Skeletal muscle satellite cell (primary cell): ENCODE measurements at regions not wholly inside any gene's neighbourhood (a gene's known extent, or its start where the extent isn't known, plus 50 kb on each side); places are given as distances from the start of the nearest gene placed in this dataset.

Experiments used
- H3K27me3 ChIP-seq: 2 replicates; pipeline ENCODE4 v1.7.0; 2013; ENCODE audit warnings: low read length; ENCODE audit not compliant: control insufficient read depth, insufficient read depth
- H3K36me3 ChIP-seq: 2 replicates; pipeline ENCODE4 v1.7.0; 2013; ENCODE audit warnings: mild to moderate bottlenecking, control low read depth, low read length; ENCODE audit not compliant: insufficient read depth
- H3K4me1 ChIP-seq: 2 replicates; pipeline ENCODE4 v1.7.0; 2013; ENCODE audit warnings: low read length; ENCODE audit not compliant: control insufficient read depth, insufficient read depth
- H3K4me2 ChIP-seq: 2 replicates; pipeline ENCODE4 v1.7.0; 2013; ENCODE audit warnings: mild to moderate bottlenecking, low read length
- H3K4me3 ChIP-seq: 2 replicates; pipeline ENCODE4 v1.7.0; 2013; ENCODE audit warnings: low read length
- H3K9ac ChIP-seq: 2 replicates; pipeline ENCODE4 v1.7.0; 2013; ENCODE audit warnings: mild to moderate bottlenecking, low read depth, low read length, moderate library complexity
- H3K9me3 ChIP-seq: replicated peaks from 2 replicates; pipeline ENCODE4 v1.7.0; 2013; ENCODE audit warnings: mild to moderate bottlenecking, control low read depth, low read length

DNA sequence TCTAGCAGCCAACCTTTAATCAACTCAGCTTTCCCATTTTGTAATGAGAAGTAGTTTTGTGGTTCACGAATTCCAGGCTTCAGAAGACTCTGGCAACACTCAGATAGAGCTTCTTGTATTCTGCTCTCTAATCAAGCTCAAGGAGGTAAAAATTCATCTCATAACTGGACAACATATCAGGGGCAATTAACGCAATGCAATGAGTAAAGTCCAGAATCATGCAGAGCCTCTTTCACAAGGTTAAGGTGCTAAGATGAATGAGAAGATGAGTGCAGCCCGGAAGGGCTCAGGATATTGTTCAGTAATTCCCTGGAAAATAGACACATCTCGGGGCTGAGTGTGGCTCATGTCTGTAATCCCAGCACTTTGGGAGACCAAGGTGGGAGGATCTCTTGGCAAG lies 527.7 kb downstream of the SOX11 start:
- Histone ChIP-seq H3K4me1 (no peaks in the 10 kb centered on the region), H3K27me3 (no peaks in the 10 kb centered on the region), H3K9me3 (no peaks in the 10 kb centered on the region), H3K9ac (no peak overlapping the region), H3K36me3 (no peaks in the 10 kb centered on the region), H3K4me3 (no peak overlapping the region), H3K4me2 (no peak overlapping the region)

DNA sequence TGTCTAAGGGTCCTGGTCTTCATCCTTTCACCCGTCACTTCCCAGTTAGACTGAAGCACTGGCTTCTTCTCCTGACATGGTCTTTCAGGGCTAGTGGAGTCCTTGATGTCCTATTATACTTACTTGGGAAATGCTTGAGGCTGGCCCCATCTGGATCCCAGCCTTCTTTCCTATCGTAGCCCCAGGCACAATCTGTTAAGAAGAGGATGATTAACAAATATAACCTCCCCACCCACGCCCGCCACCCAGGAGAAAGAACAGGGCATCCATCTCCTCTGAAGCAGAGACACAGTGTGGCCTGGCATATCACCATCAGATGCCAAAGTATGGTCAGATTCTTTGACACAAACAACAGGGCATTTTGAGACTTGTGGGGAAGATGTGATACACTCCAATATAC lies 530.1 kb downstream of the SOX11 start:
- Histone ChIP-seq H3K9ac (no peak overlapping the region), H3K9me3 (no peaks in the 10 kb centered on the region)

DNA sequence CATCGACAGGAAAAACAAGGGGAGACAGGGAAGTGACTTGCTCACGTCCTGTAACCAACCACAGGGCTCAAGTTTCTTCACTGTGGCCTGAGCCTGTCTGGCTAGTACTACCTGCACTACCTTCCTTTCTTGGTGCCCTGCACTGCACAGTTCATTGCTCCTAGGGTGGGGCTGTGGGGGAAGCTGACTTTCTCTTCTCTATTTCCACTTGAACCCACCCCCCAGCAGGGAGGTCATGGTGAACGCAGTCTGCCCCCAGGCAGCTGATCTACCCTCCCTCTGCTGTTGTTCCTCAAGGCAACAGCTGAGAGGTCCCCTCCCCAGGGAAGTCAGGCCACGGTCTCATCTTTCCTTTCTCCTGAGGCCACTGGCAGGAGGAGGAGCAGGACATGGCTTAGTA lies 532.1 kb downstream of the SOX11 start:
- H3K4me2 ChIP-seq = no peak overlapping the region
- H3K36me3 ChIP-seq = no peaks in the 10 kb centered on the region
- no peak overlapping the region for H3K4me3 ChIP-seq
- no peak overlapping the region for H3K9ac ChIP-seq
- H3K4me1 ChIP-seq = no peaks in the 10 kb centered on the region
- H3K27me3 ChIP-seq = no peaks in the 10 kb centered on the region
- H3K9me3 ChIP-seq = no peaks in the 10 kb centered on the region

More for the DNA sequence above, 530.1 kb downstream of the SOX11 start:
- H3K4me3 ChIP-seq = no peak overlapping the region
- no peak overlapping the region for H3K4me2 ChIP-seq
- no peaks in the 10 kb centered on the region for H3K27me3 ChIP-seq
- no peaks in the 10 kb centered on the region for H3K4me1 ChIP-seq
- H3K36me3 ChIP-seq = no peaks in the 10 kb centered on the region

DNA sequence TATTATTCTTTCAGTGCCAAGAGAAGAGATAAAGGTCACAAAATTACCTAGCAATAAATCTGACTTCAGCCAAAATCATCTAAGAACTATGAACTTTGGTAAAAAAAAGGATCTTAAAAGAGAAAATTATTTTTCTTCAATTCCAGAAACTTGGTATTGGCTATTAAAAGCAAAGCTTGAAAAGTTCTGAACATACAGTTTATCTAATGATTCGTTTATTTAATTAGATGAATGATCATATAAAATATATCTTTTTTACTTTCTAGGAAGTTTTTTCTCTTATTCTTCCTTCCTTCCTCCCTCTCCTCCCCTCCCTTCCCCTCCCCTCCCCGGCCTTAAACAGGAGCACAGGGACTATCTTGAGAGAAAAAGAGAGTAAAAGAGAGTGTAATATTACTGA lies 536.1 kb downstream of the SOX11 start:
- no peak overlapping the region for H3K4me3 ChIP-seq
- no peak overlapping the region for H3K4me2 ChIP-seq
- H3K4me1 ChIP-seq = no peaks in the 10 kb centered on the region
- no peaks in the 10 kb centered on the region for H3K9me3 ChIP-seq
- H3K36me3 ChIP-seq = no peaks in the 10 kb centered on the region
- no peaks in the 10 kb centered on the region for H3K27me3 ChIP-seq
- H3K9ac ChIP-seq = no peak overlapping the region

DNA sequence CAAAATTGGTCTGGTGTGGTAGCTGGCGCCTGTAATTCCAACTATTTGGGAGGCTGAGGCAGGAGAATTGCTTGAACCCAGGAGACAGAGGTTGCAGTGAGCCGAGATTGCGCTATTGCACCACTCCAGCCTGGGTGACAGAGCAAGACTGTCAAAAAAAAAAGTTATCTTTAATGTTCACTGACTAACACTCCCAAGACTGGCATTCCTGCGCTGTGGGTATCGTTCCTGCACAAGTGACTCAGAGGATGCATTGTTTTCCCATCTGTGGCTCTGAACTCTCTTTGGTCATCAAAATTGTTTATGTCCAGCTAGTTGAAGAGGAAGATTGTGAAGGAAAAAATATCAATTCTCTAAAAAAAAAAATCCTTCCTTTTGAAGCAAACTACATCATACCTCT lies 539.0 kb downstream of the SOX11 start:
- no peaks in the 10 kb centered on the region for H3K36me3 ChIP-seq
- H3K4me3 ChIP-seq = no peak overlapping the region
- H3K9me3 ChIP-seq = no peaks in the 10 kb centered on the region

DNA sequence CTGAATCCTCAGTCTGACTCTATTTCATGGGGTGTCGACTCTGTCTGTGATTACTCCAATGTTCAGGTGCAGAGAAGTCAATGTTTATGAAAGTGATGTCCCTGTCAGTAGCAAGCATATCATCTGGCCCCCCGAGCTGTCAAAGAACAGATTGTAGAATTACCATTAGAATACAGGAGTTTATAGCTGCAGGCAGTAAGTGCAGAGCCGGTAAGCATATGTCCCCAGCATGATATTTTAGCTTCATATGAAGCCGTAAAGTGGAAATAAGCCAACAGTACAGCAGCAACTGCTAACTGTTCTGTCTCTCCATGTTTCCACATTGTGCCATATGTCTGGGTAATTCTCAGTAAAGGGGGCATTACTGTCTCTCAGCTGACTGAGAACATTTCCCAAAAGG lies 541.8 kb downstream of the SOX11 start:
- Histone ChIP-seq H3K27me3 (no peaks in the 10 kb centered on the region), H3K9ac (no peak overlapping the region), H3K4me2 (no peak overlapping the region), H3K4me3 (no peak overlapping the region), H3K4me1 (no peaks in the 10 kb centered on the region), H3K36me3 (no peaks in the 10 kb centered on the region), H3K9me3 (peaks cover 3% of the 10 kb centered on the region)

More for the DNA sequence above, 539.0 kb downstream of the SOX11 start:
- no peaks in the 10 kb centered on the region for H3K4me1 ChIP-seq
- H3K4me2 ChIP-seq = no peak overlapping the region
- no peaks in the 10 kb centered on the region for H3K27me3 ChIP-seq
- H3K9ac ChIP-seq = no peak overlapping the region

DNA sequence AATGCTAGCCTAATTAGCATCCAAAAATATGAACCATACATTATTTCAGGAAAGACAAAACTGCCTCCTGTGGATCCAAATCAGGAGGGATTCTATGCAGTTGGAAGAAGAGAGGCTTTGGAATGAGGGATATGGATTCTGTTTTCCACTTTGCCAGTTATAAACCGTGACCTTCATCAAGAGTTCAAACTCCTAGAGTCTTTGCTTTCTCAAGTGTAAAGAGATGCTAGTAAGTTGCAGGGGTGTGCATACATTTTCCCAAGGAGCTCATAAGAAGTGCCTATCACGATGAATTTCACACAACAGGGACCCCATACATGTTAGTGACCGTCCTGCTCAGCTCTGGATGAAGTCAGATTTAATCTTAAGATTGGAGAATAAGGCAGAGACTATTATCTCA lies 542.5 kb downstream of the SOX11 start:
- Histone ChIP-seq H3K9ac (no peak overlapping the region), H3K27me3 (no peaks in the 10 kb centered on the region), H3K4me2 (no peak overlapping the region), H3K36me3 (no peaks in the 10 kb centered on the region), H3K9me3 (peaks cover 3% of the 10 kb centered on the region), H3K4me1 (no peaks in the 10 kb centered on the region), H3K4me3 (no peak overlapping the region)

DNA sequence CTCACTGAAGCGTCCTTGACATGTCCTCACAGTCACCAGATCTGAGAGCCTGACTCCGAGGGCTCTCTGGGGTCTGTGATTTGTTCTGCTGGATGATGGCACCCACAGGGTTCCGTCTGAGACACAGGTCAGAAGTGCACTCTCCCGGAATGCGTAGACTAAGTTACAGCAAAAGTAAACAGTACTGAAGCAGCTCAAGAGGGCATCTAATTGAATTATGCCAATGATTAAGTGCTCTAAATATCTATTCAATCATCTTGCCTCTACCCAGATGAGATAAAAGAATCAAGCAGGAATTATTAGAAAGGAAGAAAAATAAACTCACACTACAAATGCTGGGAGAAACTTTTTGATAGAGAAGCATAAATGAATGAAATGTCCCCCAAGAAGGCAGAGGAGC lies 544.1 kb downstream of the SOX11 start:
- H3K4me3 ChIP-seq = no peak overlapping the region
- H3K36me3 ChIP-seq = no peaks in the 10 kb centered on the region
- no peak overlapping the region for H3K4me2 ChIP-seq
- no peaks in the 10 kb centered on the region for H3K27me3 ChIP-seq
- H3K4me1 ChIP-seq = no peaks in the 10 kb centered on the region
- no peak overlapping the region for H3K9ac ChIP-seq
- peaks cover 3% of the 10 kb centered on the region for H3K9me3 ChIP-seq

DNA sequence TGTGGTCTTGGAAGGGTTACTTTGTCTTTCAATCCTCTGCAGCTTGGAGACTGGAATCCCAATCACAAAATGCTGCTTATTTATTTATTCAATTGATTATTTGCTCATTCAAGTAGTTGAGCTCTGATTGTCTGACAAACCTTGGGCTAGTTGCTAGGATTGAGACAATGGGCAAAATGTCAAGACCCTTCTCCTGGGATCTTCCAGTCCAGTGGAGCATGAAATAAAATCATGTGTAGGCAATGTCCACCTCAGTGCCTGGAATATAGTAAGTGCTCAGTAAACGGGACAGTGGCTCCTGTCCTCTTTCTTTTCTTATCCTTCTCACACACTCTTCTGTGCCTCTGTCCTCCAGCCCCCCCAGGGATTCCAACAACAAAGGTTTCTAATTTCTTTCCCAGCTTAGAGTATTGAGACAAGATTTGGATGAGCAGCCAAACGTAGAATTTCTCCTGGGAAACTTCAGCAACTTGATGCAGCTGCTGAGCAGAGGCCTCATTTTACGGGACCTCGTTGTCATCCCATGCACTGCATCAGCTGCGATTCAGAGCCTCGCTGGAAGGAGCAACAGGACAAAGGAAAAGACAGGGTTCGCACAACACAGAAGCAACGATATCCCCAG lies 545.0 kb downstream of the SOX11 start:
- peaks cover 3% of the 10 kb centered on the region for H3K9me3 ChIP-seq
- no peak overlapping the region for H3K4me3 ChIP-seq
- H3K9ac ChIP-seq = no peak overlapping the region
- H3K36me3 ChIP-seq = no peaks in the 10 kb centered on the region
- no peak overlapping the region for H3K4me2 ChIP-seq
- H3K4me1 ChIP-seq = no peaks in the 10 kb centered on the region
- H3K27me3 ChIP-seq = no peaks in the 10 kb centered on the region

DNA sequence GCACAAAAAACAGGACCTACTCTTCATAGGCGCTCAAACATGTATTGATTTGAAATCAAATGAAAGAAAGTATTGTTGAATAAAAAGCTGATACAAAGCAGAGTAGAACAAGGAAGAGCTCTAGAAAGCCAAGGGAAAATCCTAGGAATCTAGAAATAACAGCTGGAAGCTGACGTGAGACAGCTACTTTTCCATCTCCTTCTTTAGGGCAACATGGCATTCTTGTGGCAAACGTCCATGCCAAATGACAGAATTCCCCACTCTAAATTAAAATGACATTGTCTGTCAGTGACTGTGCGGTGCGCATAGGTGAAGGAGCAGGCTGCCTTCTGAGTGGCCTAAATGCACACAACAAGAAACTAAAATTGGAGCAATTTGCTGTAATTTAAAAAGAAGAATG lies 557.4 kb downstream of the SOX11 start:
- H3K4me3 ChIP-seq = no peak overlapping the region
- no peak overlapping the region for H3K9ac ChIP-seq
- H3K9me3 ChIP-seq = no peaks in the 10 kb centered on the region
- H3K27me3 ChIP-seq = no peaks in the 10 kb centered on the region
- no peak overlapping the region for H3K4me2 ChIP-seq
- H3K4me1 ChIP-seq = no peaks in the 10 kb centered on the region
- no peaks in the 10 kb centered on the region for H3K36me3 ChIP-seq

DNA sequence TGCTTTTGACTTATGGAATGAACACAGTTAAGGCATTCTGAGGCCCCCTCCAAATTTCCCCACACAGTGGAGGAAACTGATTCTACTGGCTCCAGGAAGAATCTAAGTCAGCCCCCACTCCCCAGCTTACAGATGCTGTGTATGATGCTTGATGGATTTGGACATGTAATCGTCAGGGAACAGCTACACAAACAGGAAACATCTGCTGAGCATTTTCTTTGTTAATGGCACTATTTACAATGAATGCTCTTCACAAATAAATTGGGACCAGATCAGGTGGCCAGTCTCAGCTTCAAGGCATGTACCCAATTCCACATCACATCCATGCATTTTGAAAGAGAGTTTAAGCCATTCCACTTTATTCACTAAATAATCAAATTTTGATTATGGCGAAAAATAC lies 562.3 kb downstream of the SOX11 start:
- no peaks in the 10 kb centered on the region for H3K36me3 ChIP-seq
- H3K4me2 ChIP-seq = no peak overlapping the region
- no peak overlapping the region for H3K9ac ChIP-seq
- H3K9me3 ChIP-seq = no peaks in the 10 kb centered on the region
- H3K4me1 ChIP-seq = no peaks in the 10 kb centered on the region
- no peaks in the 10 kb centered on the region for H3K27me3 ChIP-seq
- no peak overlapping the region for H3K4me3 ChIP-seq

DNA sequence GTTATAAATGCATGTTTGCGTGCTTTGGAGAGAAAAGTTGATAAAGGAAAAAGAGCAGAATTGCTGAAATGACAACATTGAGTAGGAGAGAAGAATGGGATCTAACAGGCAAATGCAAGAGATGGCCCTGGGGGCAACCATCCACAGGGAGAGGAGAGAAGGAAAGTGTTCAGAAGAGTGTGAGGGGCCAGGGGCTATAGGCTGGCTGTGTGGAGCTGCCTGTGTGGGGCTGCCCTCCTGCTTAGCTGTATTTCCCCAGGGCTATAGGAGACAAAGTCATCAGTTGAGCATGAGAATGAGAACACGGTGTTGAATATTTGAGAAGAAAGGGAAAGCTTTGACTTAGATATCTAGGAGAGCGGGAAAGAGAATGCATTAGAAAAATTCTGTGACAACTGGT lies 572.0 kb downstream of the SOX11 start:
- no peak overlapping the region for H3K9ac ChIP-seq
- no peaks in the 10 kb centered on the region for H3K9me3 ChIP-seq
- H3K4me1 ChIP-seq = no peaks in the 10 kb centered on the region
- no peak overlapping the region for H3K4me2 ChIP-seq
- no peaks in the 10 kb centered on the region for H3K27me3 ChIP-seq
- no peak overlapping the region for H3K4me3 ChIP-seq
- H3K36me3 ChIP-seq = no peaks in the 10 kb centered on the region
